H9 (cell line): ENCODE measurements at regions not wholly inside any gene's neighbourhood (a gene's known extent, or its start where the extent isn't known, plus 50 kb on each side); places are given as distances from the start of the nearest gene placed in this dataset.

Experiments used
- DNase-seq: peaks from one replicate; pipeline ENCODE4 v3.0.0-alpha.2; 2017
- H2AFZ ChIP-seq: one replicate; pipeline ENCODE4 v1.6.1; 2013; ENCODE audit warnings: mild to moderate bottlenecking, low read length, control low read depth, moderate library complexity
- H2AK5ac ChIP-seq: 2 replicates; pipeline ENCODE4 v1.6.1; 2013; ENCODE audit warnings: low read length, control low read depth, mixed read lengths; ENCODE audit not compliant: insufficient read length
- H2BK120ac ChIP-seq: one replicate; pipeline ENCODE4 v1.6.1; 2013; ENCODE audit warnings: low read depth, mild to moderate bottlenecking, low read length, control low read depth, inconsistent platforms; ENCODE audit not compliant: poor library complexity, severe bottlenecking
- H2BK12ac ChIP-seq: 2 replicates; pipeline ENCODE4 v1.6.1; 2013; ENCODE audit warnings: low read length, control low read depth, mixed read lengths, low read depth; ENCODE audit not compliant: insufficient read length
- H2BK15ac ChIP-seq: 2 replicates; pipeline ENCODE4 v1.6.1; 2013; ENCODE audit warnings: low read depth, low read length, control low read depth
- H2BK20ac ChIP-seq: one replicate; pipeline ENCODE4 v1.6.1; 2013; ENCODE audit warnings: low read depth, mild to moderate bottlenecking, low read length, control low read depth, inconsistent platforms; ENCODE audit not compliant: poor library complexity, severe bottlenecking
- H2BK5ac ChIP-seq: 2 replicates; pipeline ENCODE4 v1.6.1; 2013; ENCODE audit warnings: low read length, control low read depth, mixed read lengths; ENCODE audit not compliant: insufficient read length
- H3K14ac ChIP-seq: 2 replicates; pipeline ENCODE4 v1.6.1; 2013; ENCODE audit warnings: low read length, control low read depth; ENCODE audit not compliant: insufficient read depth
- H3K18ac ChIP-seq: 2 replicates; pipeline ENCODE4 v1.6.1; 2013; ENCODE audit warnings: low read depth, mild to moderate bottlenecking, mixed read lengths, low read length, control low read depth; ENCODE audit not compliant: insufficient read length
- H3K23ac ChIP-seq: 2 replicates; pipeline ENCODE4 v1.6.1; 2013; ENCODE audit warnings: low read length, control low read depth, mixed read lengths, low read depth; ENCODE audit not compliant: insufficient read length
- H3K23me2 ChIP-seq: 2 replicates; pipeline ENCODE4 v1.6.1; 2013; ENCODE audit warnings: low read depth, mild to moderate bottlenecking, mixed read lengths, low read length, control low read depth; ENCODE audit not compliant: insufficient read length, poor library complexity, severe bottlenecking
- H3K27ac ChIP-seq: 2 replicates; pipeline ENCODE4 v1.5.1; 2013; ENCODE audit warnings: low read length, control low read depth, mixed read lengths, low read depth; ENCODE audit not compliant: insufficient read length
- H3K27me3 ChIP-seq: 2 replicates; pipeline ENCODE4 v1.6.1; 2013; ENCODE audit warnings: low read length, control low read depth, inconsistent platforms; ENCODE audit not compliant: insufficient read depth
- H3K4ac ChIP-seq: 2 replicates; pipeline ENCODE4 v1.6.1; 2013; ENCODE audit warnings: low read depth, mild to moderate bottlenecking, control low read depth, inconsistent platforms, low read length, moderate library complexity
- H3K4me1 ChIP-seq: 2 replicates; pipeline ENCODE4 v1.6.1; 2013; ENCODE audit warnings: low read length, control low read depth, inconsistent platforms; ENCODE audit not compliant: insufficient read depth
- H3K4me2 ChIP-seq: 2 replicates; pipeline ENCODE4 v1.6.1; 2013; ENCODE audit warnings: low read length, control low read depth, mixed read lengths; ENCODE audit not compliant: insufficient read length, insufficient read depth
- H3K56ac ChIP-seq: 2 replicates; pipeline ENCODE4 v1.6.1; 2013; ENCODE audit warnings: low read depth, mild to moderate bottlenecking, mixed read lengths, low read length, control low read depth; ENCODE audit not compliant: insufficient read length
- H3K79me1 ChIP-seq: 2 replicates; pipeline ENCODE4 v1.6.1; 2013; ENCODE audit warnings: low read depth, mild to moderate bottlenecking, moderate library complexity, low read length, control low read depth, inconsistent platforms; ENCODE audit not compliant: insufficient read depth, poor library complexity, severe bottlenecking
- H3K79me2 ChIP-seq: 2 replicates; pipeline ENCODE4 v1.6.1; 2013; ENCODE audit warnings: low read length, control low read depth, inconsistent platforms; ENCODE audit not compliant: insufficient read depth
- H3K9ac ChIP-seq: 2 replicates; pipeline ENCODE4 v1.6.1; 2013; ENCODE audit warnings: low read length, control low read depth, mixed read lengths; ENCODE audit not compliant: insufficient read length; ENCODE audit errors: extremely low read depth
- H3K9me3 ChIP-seq: one replicate; pipeline ENCODE4 v1.6.1; 2013; ENCODE audit warnings: low read depth, low read length, inconsistent platforms; ENCODE audit not compliant: control insufficient read depth
- H3T11ph ChIP-seq: one replicate; pipeline ENCODE4 v1.6.1; 2013; ENCODE audit warnings: mild to moderate bottlenecking, low read length, control low read depth, inconsistent platforms
- H4K20me1 ChIP-seq: one replicate; pipeline ENCODE4 v1.6.1; 2013; ENCODE audit not compliant: control insufficient read depth, insufficient read length, insufficient read depth
- H4K5ac ChIP-seq: 2 replicates; pipeline ENCODE4 v1.6.1; 2013; ENCODE audit warnings: low read depth, mild to moderate bottlenecking, mixed read lengths, low read length, control low read depth; ENCODE audit not compliant: insufficient read length
- H4K8ac ChIP-seq: replicated peaks from 2 replicates; pipeline ENCODE4 v1.6.1; 2013; ENCODE audit warnings: low read length, control low read depth, mixed read lengths, low read depth; ENCODE audit not compliant: insufficient read length
- H4K91ac ChIP-seq: 2 replicates; pipeline ENCODE4 v1.6.1; 2013; ENCODE audit warnings: low read depth, mild to moderate bottlenecking, moderate library complexity, mixed read lengths, low read length, control low read depth; ENCODE audit not compliant: insufficient read length
- H3K27ac Mint-ChIP-seq, 3 experiments: 2 replicates in 2 of 3; 3 replicates in 1 of 3; pipeline ENCODE4 v1.8.0; 2020 to 2021; ENCODE audit warnings: mixed read lengths in 3 of 3, mild to moderate bottlenecking in 1 of 3, moderate library complexity in 1 of 3
- H3K27me3 Mint-ChIP-seq: 2 replicates; pipeline ENCODE4 v1.8.0; 2021; ENCODE audit warnings: low read depth, mild to moderate bottlenecking, moderate library complexity, mixed read lengths
- H3K36me3 Mint-ChIP-seq, 3 experiments: 2 replicates in 2 of 3; 3 replicates in 1 of 3; pipeline ENCODE4 v1.8.0; 2020 to 2021; ENCODE audit warnings: low read depth in 3 of 3, mixed read lengths in 3 of 3; ENCODE audit not compliant: insufficient read depth in 1 of 3
- H3K4me1 Mint-ChIP-seq, 2 experiments: 2 replicates each; pipeline ENCODE4 v1.8.0; 2020; ENCODE audit warnings: mixed read lengths in 2 of 2
- H3K4me3 Mint-ChIP-seq, 2 experiments: 2 replicates in 1 of 2; 3 replicates in 1 of 2; pipeline ENCODE4 v1.8.0; 2020 to 2021; ENCODE audit warnings: mild to moderate bottlenecking in 2 of 2, mixed read lengths in 2 of 2, moderate library complexity in 1 of 2
- H3K9me3 Mint-ChIP-seq, 2 experiments: 2 replicates in 1 of 2; 3 replicates in 1 of 2; pipeline ENCODE4 v1.8.0; 2020; ENCODE audit warnings: mild to moderate bottlenecking in 2 of 2, mixed read lengths in 2 of 2, moderate library complexity in 1 of 2
- CTCF ChIP-seq: fragments of 200-600 bp; sonication (generic); conservative IDR thresholded peaks from 3 replicates; pipeline ENCODE4 v1.8.0; 2021; ENCODE audit warnings: antibody characterized with exemption, mild to moderate bottlenecking
- WGBS: extraction: QIAGEN DNeasy Blood & Tissue Kit; methylation state at CpG from one replicate; pipeline ENCODE4 v1.1.7; 2013; ENCODE audit warnings: missing lambda C conversion rate, low lambda C conversion rate, mixed read lengths; ENCODE audit not compliant: insufficient read length; ENCODE audit errors: extremely low coverage; 5-methylcytosine and 5-hydroxymethylcytosine counted together

DNA sequence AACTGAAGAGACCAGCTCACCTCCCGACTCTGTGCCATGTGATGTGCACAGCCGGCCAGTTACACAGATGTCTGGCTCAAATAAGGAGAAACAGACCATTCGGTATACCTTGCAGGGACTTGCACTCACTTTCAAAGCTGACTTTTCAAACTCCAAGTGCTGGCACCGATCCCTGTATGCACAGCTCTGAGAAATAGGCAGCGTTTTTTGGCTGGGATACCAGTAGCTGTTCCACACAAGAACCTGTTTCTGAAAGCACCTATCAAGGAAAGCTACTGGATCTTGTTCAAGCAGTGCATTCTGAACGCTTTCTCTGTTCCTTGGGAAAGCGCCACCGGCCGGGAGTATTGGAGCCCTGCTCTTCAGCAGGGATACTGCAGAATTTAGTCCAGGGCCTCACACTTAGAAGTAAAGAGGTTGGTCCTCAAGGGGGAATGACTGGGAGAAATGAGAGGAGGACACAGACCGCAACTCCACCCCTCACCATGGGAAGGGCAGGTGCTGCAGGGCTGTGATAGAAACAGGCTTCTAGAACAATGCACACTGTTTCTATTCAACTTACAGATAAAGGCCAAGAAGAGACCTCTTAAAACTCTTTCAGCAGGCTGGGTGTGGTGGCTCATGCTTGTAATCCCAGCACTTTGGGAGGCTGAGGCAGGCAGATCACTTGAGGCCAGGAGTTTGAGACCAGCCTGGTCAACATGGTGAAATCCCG lies 53.6 kb upstream of the PABPC3 start:
- H3K4me1 ChIP-seq = no peaks in the 10 kb centered on the region
- no peak overlapping the region for H4K91ac ChIP-seq
- H2BK15ac ChIP-seq = no peak overlapping the region
- no peak overlapping the region for H3K9ac ChIP-seq
- H3T11ph ChIP-seq = no peak overlapping the region
- no peak overlapping the region for H4K5ac ChIP-seq
- Mint-ChIP-seq H3K4me1 (peaks cover 12 to 16% of the 10 kb centered on the region in 2 experiments), H3K9me3 (no peaks in the 10 kb centered on the region), H3K27ac (no peak overlapping the region; a peak in 1 of 7 replicates), H3K4me3 (no peak overlapping the region), H3K36me3 (no peaks in the 10 kb centered on the region), H3K27me3 (peaks cover 19% of the 10 kb centered on the region)
- H2AK5ac ChIP-seq = no peak overlapping the region
- H3K23ac ChIP-seq = no peak overlapping the region
- no peaks in the 10 kb centered on the region for H3K79me1 ChIP-seq
- no CpG with 5 or more reads among the region's 11 CpGs for WGBS
- no peak overlapping the region for H3K4ac ChIP-seq
- no peaks in the 10 kb centered on the region for H3K9me3 ChIP-seq
- no peak overlapping the region for H4K8ac ChIP-seq
- H3K27me3 ChIP-seq = peaks cover 2% of the 10 kb centered on the region; the same call in 1 of the 2 replicates
- no peaks in the 10 kb centered on the region for H4K20me1 ChIP-seq
- peaks cover 4% of the 10 kb centered on the region for H3K23me2 ChIP-seq
- H2BK120ac ChIP-seq = no peak overlapping the region
- no peak overlapping the region for H3K14ac ChIP-seq
- H3K79me2 ChIP-seq = no peaks in the 10 kb centered on the region
- H3K4me2 ChIP-seq = no peak overlapping the region
- H2BK12ac ChIP-seq = no peak overlapping the region
- H2AFZ ChIP-seq = no peak overlapping the region
- no peak for DNase-seq
- H3K18ac ChIP-seq = no peak overlapping the region
- no peak overlapping the region for H3K27ac ChIP-seq
- no peak for TF ChIP-seq CTCF
- no peak overlapping the region for H2BK20ac ChIP-seq
- H3K56ac ChIP-seq = no peak overlapping the region
- H2BK5ac ChIP-seq = no peak overlapping the region
